ENCODE measurements at regions not wholly inside any gene's neighbourhood (a gene's known extent, or its start where the extent isn't known, plus 50 kb on each side); places are given as distances from the start of the nearest gene placed in this dataset.

DNA sequence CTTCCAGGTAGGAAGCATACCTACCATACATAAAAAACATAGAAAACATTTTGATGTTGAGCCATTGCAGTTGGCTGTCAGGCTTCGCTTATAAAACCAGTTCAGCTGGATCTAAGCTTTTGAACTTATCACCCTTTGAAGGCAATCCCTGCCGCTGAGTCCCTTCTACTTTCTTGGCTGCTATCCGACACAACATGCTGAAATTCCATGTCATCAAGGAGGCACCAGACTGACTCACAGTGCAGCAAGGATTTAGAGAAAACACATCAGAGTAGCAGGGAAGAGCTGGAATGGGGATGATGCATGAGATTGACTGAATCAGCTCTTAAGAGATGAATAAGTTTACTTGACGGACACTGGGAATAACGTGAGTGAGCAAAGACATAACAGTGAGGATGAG lies 135.0 kb upstream of the MAN1A1 start:
- CTCF ChIA-PET, result interaction anchor here (1.5 kb wide), 1 partner anchor 49 kb away, joined by 3 read pairs; no protein-coding TSS in a partner anchor
- TF ChIP-seq CTCF (IDR thresholded peaks at IDR 0.05; ENCODE audit: control extremely low read depth, extremely low read depth, low read depth, missing control alignments), result no peak
- DNase-seq (ENCODE audit: extremely low spot score), result no peak
- POLR2A ChIA-PET, result no interaction called here

GRCh38 chr6:119483908-119484307 lies 134.3 kb upstream of the MAN1A1 start:
- no peak for DNase-seq (ENCODE audit: extremely low spot score)
- POLR2A ChIA-PET, result no interaction called here
- no peak for TF ChIP-seq CTCF (IDR thresholded peaks at IDR 0.05; ENCODE audit: control extremely low read depth, extremely low read depth, low read depth, missing control alignments)
- CTCF ChIA-PET, result no interaction called here

GRCh38 chr6:119482850-119483285 lies 133.3 kb upstream of the MAN1A1 start:
- POLR2A ChIA-PET, result no interaction called here
- no peak for DNase-seq (ENCODE audit: extremely low spot score)
- CTCF ChIA-PET, result no interaction called here
- no peak for TF ChIP-seq CTCF (IDR thresholded peaks at IDR 0.05; ENCODE audit: control extremely low read depth, extremely low read depth, low read depth, missing control alignments)

GRCh38 chr6:119481976-119482375 lies 132.4 kb upstream of the MAN1A1 start:
- no peak for DNase-seq (ENCODE audit: extremely low spot score)
- POLR2A ChIA-PET, result no interaction called here
- CTCF ChIA-PET, result interaction anchor here (1.3 to 2.0 kb wide), 4 partner anchors 12 to 19 kb away, joined by 4 to 5 read pairs (median 4); no protein-coding TSS in a partner anchor

GRCh38 chr6:119480961-119481497 lies 131.5 kb upstream of the MAN1A1 start:
- no peak for TF ChIP-seq CTCF (IDR thresholded peaks at IDR 0.05; ENCODE audit: control extremely low read depth, extremely low read depth, low read depth, missing control alignments)
- ChIA-PET CTCF (interaction anchor here (0.9 to 2.0 kb wide), 6 partner anchors 11 to 18 kb away, joined by 3 to 5 read pairs (median 4); no protein-coding TSS in a partner anchor), POLR2A (no interaction called here)
- DNase-seq (ENCODE audit: extremely low spot score), result no peak

More at GRCh38 chr6:119481976-119482375, 132.4 kb upstream of the MAN1A1 start:
- TF ChIP-seq CTCF (IDR thresholded peaks at IDR 0.05; ENCODE audit: control extremely low read depth, extremely low read depth, low read depth, missing control alignments), result no peak

- ChIA-PET POLR2A (no interaction called here), CTCF (interaction anchor here (0.6 to 1.8 kb wide), 5 partner anchors 9 to 55 kb away, joined by 3 to 5 read pairs (median 4); no protein-coding TSS in a partner anchor)
- no peak for TF ChIP-seq CTCF (IDR thresholded peaks at IDR 0.05; ENCODE audit: control extremely low read depth, extremely low read depth, low read depth, missing control alignments)
- no peak for DNase-seq (ENCODE audit: extremely low spot score)
Measured at GRCh38 chr6:119479860-119480655, 130.5 kb upstream of the MAN1A1 start.

Measured in GM10248 (cell line).